SK-N-SH (cell line): ENCODE measurements at regions not wholly inside any gene's neighbourhood (a gene's known extent, or its start where the extent isn't known, plus 50 kb on each side); places are given as distances from the start of the nearest gene placed in this dataset.

Source experiments
- CTCF ChIA-PET: fragments of 300-600, 350-600 bp; formaldehyde crosslinking; extraction: SDS; loops from one replicate; lab custom pipeline; 2021; lab: Yijun Ruan, JAX
- POLR2A ChIA-PET: fragments of 350-600 bp; sonication (Branson Sonifier 250); formaldehyde crosslinking; extraction: SDS; loops from one replicate; lab custom pipeline; 2020; ENCODE audit warnings: antibody characterized with exemption, inconsistent platforms; lab: Yijun Ruan, JAX
- DNase-seq: peaks from one replicate; pipeline ENCODE4 v3.0.0; 2012
- H2AFZ ChIP-seq: fragments of 200-600 bp; sonication (generic); 2 replicates; pipeline ENCODE4 v1.8.1; 2016; ENCODE audit warnings: antibody characterized with exemption, mild to moderate bottlenecking, low read depth
- H3F3A ChIP-seq: fragments of 200-600 bp; sonication (generic); replicated peaks from 2 replicates; pipeline ENCODE3; 2016; ENCODE audit warnings: antibody characterized with exemption, mild to moderate bottlenecking; ENCODE audit not compliant: insufficient read depth
- H3K27ac ChIP-seq, 2 experiments: fragments of 200-500 bp in 1 of 2; fragments of 200-600 bp in 1 of 2; sonication (Bioruptor generic) in 1 of 2; sonication (generic), shearing (Covaris generic) in 1 of 2; 2 replicates each; pipeline versions ENCODE4 v1.5.1 to v1.6.1; 2014 to 2016; ENCODE audit warnings: low read depth in 2 of 2, inconsistent platforms in 1 of 2, low read length in 1 of 2, mild to moderate bottlenecking in 1 of 2, mixed read lengths in 1 of 2
- H3K27me3 ChIP-seq: fragments of 200-600 bp; sonication (generic), shearing (Covaris generic); 2 replicates; pipeline ENCODE4 v1.6.1; 2016; ENCODE audit warnings: mixed run types; ENCODE audit not compliant: insufficient read depth
- H3K36me3 ChIP-seq, 2 experiments: fragments of 200-500 bp in 1 of 2; fragments of 200-600 bp in 1 of 2; sonication (Bioruptor generic) in 1 of 2; sonication (generic) in 1 of 2; replicated peaks in 1 of 2; 2 replicates each; pipeline versions ENCODE3 to v1.5.1; 2014 to 2016; ENCODE audit warnings: low read length in 1 of 2, mild to moderate bottlenecking in 1 of 2; ENCODE audit not compliant: insufficient read depth in 2 of 2, control insufficient read depth in 1 of 2
- H3K4me1 ChIP-seq, 2 experiments: fragments of 200-500 bp in 1 of 2; fragments of 200-600 bp in 1 of 2; sonication (Bioruptor generic) in 1 of 2; sonication (generic), shearing (Covaris generic) in 1 of 2; 2 replicates each; pipeline versions ENCODE4 v1.5.1 to v1.6.1; 2014 to 2016; ENCODE audit warnings: low read depth in 1 of 2, low read length in 1 of 2, mixed run types in 1 of 2; ENCODE audit not compliant: insufficient read depth in 2 of 2, control insufficient read depth in 1 of 2
- H3K4me2 ChIP-seq: fragments of 200-600 bp; sonication (generic), shearing (Covaris generic); 2 replicates; pipeline ENCODE4 v1.6.1; 2017; ENCODE audit warnings: mixed run types
- H3K4me3 ChIP-seq, 2 experiments: fragments of 200-500 bp in 1 of 2; fragments of 200-600 bp in 1 of 2; sonication (Bioruptor generic) in 1 of 2; sonication (generic), shearing (Covaris generic) in 1 of 2; 2 replicates each; pipeline versions ENCODE4 v1.5.1 to v1.8.1; 2014 to 2016; ENCODE audit warnings: low read depth in 2 of 2, inconsistent platforms in 1 of 2, low read length in 1 of 2, mild to moderate bottlenecking in 1 of 2, mixed read lengths in 1 of 2, moderate library complexity in 1 of 2
- H3K79me2 ChIP-seq: fragments of 200-600 bp; sonication (generic); 2 replicates; pipeline ENCODE4 v1.8.1; 2017; ENCODE audit warnings: mild to moderate bottlenecking; ENCODE audit not compliant: insufficient read depth
- H3K9ac ChIP-seq: fragments of 200-600 bp; sonication (generic); 2 replicates; pipeline ENCODE4 v1.6.1; 2017; ENCODE audit warnings: mixed run types
- H3K9me2 ChIP-seq: fragments of 200-600 bp; sonication (generic); 2 replicates; pipeline ENCODE4 v1.6.1; 2017; ENCODE audit warnings: mixed run types
- H3K9me3 ChIP-seq: fragments of 200-600 bp; sonication (generic); 2 replicates; pipeline ENCODE4 v1.6.1; 2017; ENCODE audit warnings: mixed run types, mild to moderate bottlenecking, moderate library complexity
- H4K20me1 ChIP-seq: fragments of 200-600 bp; sonication (generic); 2 replicates; pipeline ENCODE4 v1.6.1; 2017; ENCODE audit warnings: mild to moderate bottlenecking, mixed run types; ENCODE audit not compliant: insufficient read depth
- CHD2 ChIP-seq: fragments of 150-350 bp; IDR thresholded peaks from 2 replicates; pipeline ENCODE4 v1.6.1; 2018; ENCODE audit warnings: low read length; ENCODE audit not compliant: partially characterized antibody
- ELF1 ChIP-seq: IDR thresholded peaks from 2 replicates; pipeline ENCODE4 v1.4.0; 2012
- FOSL2 ChIP-seq: IDR thresholded peaks from 2 replicates; pipeline ENCODE4 v1.4.0; 2012; ENCODE audit warnings: low read depth, mild to moderate bottlenecking, moderate library complexity, borderline replicate concordance
- FOXJ3 ChIP-seq: sonication (generic); formaldehyde crosslinking; IDR thresholded peaks from 2 replicates; pipeline ENCODE4 v1.5.1; 2020; ENCODE audit warnings: mild to moderate bottlenecking, missing genetic modification reagents
- GATA2 ChIP-seq: sonication (generic); formaldehyde crosslinking; IDR thresholded peaks from 2 replicates; pipeline ENCODE4 v1.5.0; 2020; ENCODE audit warnings: mild to moderate bottlenecking, missing genetic modification reagents
- IRF3 ChIP-seq: fragments of 150-350 bp; IDR thresholded peaks from 2 replicates; pipeline ENCODE4 v1.6.1; 2016; ENCODE audit warnings: mild to moderate bottlenecking, low read depth, low read length
- JUND ChIP-seq: IDR thresholded peaks from 2 replicates; pipeline ENCODE4 v1.4.0; 2012
- MEF2A ChIP-seq: IDR thresholded peaks from 2 replicates; pipeline ENCODE4 v1.4.0; 2012; ENCODE audit warnings: low read depth, borderline replicate concordance
- MXI1 ChIP-seq: IDR thresholded peaks from 2 replicates; pipeline ENCODE4 v1.6.1; 2012; ENCODE audit warnings: mild to moderate bottlenecking, low read depth, low read length, improper control_type of control experiment
- PBX3 ChIP-seq: IDR thresholded peaks from 2 replicates; pipeline ENCODE4; 2012
- POLR2AphosphoS5 ChIP-seq: IDR thresholded peaks from 2 replicates; pipeline ENCODE4 v1.6.1; 2012; ENCODE audit warnings: low read depth, low read length
- RAD21 ChIP-seq: IDR thresholded peaks from 2 replicates; pipeline ENCODE4 v1.6.1; 2012; ENCODE audit warnings: mild to moderate bottlenecking, low read length
- RCOR1 ChIP-seq: fragments of 150-350 bp; IDR thresholded peaks from 2 replicates; pipeline ENCODE4 v1.6.1; 2017; ENCODE audit warnings: antibody characterized with exemption, low read length
- RFX5 ChIP-seq: IDR thresholded peaks from 2 replicates; pipeline ENCODE4 v1.6.1; 2012; ENCODE audit warnings: mild to moderate bottlenecking, improper control_type of control experiment, low read length
- RXRA ChIP-seq: IDR thresholded peaks from 2 replicates; pipeline ENCODE4 v1.4.0; 2012; ENCODE audit warnings: low read depth, mild to moderate bottlenecking, borderline replicate concordance
- SIN3A ChIP-seq: IDR thresholded peaks from 2 replicates; pipeline ENCODE4 v1.6.1; 2012; ENCODE audit warnings: low read depth, mild to moderate bottlenecking, low read length, moderate library complexity, borderline replicate concordance
- SMC3 ChIP-seq: IDR thresholded peaks from 2 replicates; pipeline ENCODE4 v1.6.1; 2012; ENCODE audit warnings: low read depth, low read length, improper control_type of control experiment
- TAF1 ChIP-seq: IDR thresholded peaks from 2 replicates; pipeline ENCODE4 v1.6.1; 2012; ENCODE audit warnings: low read depth, mild to moderate bottlenecking, low read length, moderate library complexity, borderline replicate concordance
- TCF12 ChIP-seq: IDR thresholded peaks from 2 replicates; pipeline ENCODE4 v1.4.0; 2012
- USF2 ChIP-seq: fragments of 150-350 bp; IDR thresholded peaks from 2 replicates; pipeline ENCODE4 v1.6.1; 2017; ENCODE audit warnings: antibody characterized with exemption, low read length, low read depth, borderline replicate concordance
- YY1 ChIP-seq: IDR thresholded peaks from 2 replicates; pipeline ENCODE4 v1.4.0; 2012; ENCODE audit warnings: low read depth, mild to moderate bottlenecking
- WGBS: methylation state at CpG from one replicate; pipeline ENCODE4 v1.1.6; 2017; ENCODE audit warnings: low lambda C conversion rate; 5-methylcytosine and 5-hydroxymethylcytosine counted together
- TF ChIP-seq, protein P1 (sequence below): IDR thresholded peaks from 2 replicates; pipeline ENCODE4 v1.4.0; 2012; ENCODE audit warnings: low read depth, borderline replicate concordance
- TF ChIP-seq, protein P2 (sequence below): IDR thresholded peaks from 2 replicates; pipeline ENCODE4 v1.4.0; 2012; ENCODE audit warnings: low read depth, borderline replicate concordance
- TF ChIP-seq, protein P3 (sequence below): IDR thresholded peaks from 2 replicates; pipeline ENCODE4 v1.4.0; 2012; ENCODE audit warnings: low read depth

DNA sequence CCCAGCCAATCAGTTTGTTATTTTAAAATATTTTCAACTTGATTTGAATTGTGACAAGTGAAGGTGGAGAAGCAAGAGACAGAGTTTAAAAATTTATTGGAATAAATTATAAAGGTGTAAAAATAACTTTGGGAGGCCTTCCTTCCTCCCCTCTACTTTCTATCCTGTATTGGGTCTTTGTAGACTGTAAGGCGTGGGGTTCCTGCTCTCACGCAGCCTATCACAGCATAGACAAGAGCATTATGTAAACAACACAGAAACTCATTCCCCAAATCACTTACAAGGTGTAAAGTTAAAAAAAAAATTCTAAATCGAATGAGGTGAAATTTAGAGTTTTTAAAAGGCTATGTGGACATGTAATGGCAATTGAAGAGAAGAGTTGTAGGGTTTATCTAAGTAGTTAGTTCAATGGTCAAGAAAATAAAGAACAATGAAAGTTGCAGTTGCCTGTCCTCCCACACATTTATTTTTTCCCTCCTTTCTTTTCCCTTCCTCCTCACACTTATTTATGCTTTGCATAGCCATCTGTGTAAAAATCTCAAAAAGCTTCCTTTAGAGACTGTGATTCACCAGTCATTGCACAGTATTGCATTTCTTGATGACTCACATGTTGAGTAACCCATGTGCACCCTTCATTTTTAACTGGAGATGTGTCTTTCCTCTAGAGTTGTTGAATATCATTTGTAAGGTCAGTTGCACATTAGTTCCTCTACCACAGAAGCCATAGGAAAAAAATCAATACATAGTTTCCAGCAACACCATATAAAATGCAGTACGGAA lies 242.2 kb downstream of the PTPRC start:
- H3K4me3 ChIP-seq, result no peak overlapping the region
- H4K20me1 ChIP-seq, result no peaks in the 10 kb centered on the region
- peak overlapping the region; percentile 0; the same call in 1 of the 2 replicates for H3K4me2 ChIP-seq
- 72% methylated on average over 4 of the region's 4 CpGs for WGBS
- H3K27ac ChIP-seq, result peak overlapping the region; percentile 31 to 86; a peak in 3 of 4 replicates
- no peak overlapping the region for H2AFZ ChIP-seq
- H3K27me3 ChIP-seq, result no peaks in the 10 kb centered on the region
- DNase-seq, result no peak
- ChIA-PET CTCF (no interaction called here), POLR2A (no interaction called here)
- peaks cover 14% of the 10 kb centered on the region for H3F3A ChIP-seq
- no peaks in the 10 kb centered on the region for H3K9me2 ChIP-seq
- H3K9ac ChIP-seq, result peak overlapping the region; percentile 8; the same call in 1 of the 2 replicates
- peaks cover 22% of the 10 kb centered on the region for H3K79me2 ChIP-seq
- no peaks in the 10 kb centered on the region for H3K9me3 ChIP-seq
- H3K36me3 ChIP-seq, result peaks cover 3 to 36% of the 10 kb centered on the region in 2 experiments
- peaks cover 2 to 28% of the 10 kb centered on the region in 2 experiments; a peak in 3 of 4 replicates for H3K4me1 ChIP-seq
- TF ChIP-seq RAD21, result no peak
- TF ChIP-seq PBX3, result peak; percentile 71
- no peak for TF ChIP-seq RFX5
- no peak for TF ChIP-seq IRF3
- peak; percentile 20; the same call in 1 of the 2 replicates for TF ChIP-seq YY1
- no peak for TF ChIP-seq CHD2
- peak; percentile 58; the same call in 1 of the 2 replicates for TF ChIP-seq RXRA
- TF ChIP-seq ELF1, result no peak
- peak; percentile 87 for TF ChIP-seq TCF12
- TF ChIP-seq POLR2AphosphoS5, result peak; percentile 49; the same call in 1 of the 2 replicates
- TF ChIP-seq SMC3, result no peak
- TF ChIP-seq, protein P1, sequence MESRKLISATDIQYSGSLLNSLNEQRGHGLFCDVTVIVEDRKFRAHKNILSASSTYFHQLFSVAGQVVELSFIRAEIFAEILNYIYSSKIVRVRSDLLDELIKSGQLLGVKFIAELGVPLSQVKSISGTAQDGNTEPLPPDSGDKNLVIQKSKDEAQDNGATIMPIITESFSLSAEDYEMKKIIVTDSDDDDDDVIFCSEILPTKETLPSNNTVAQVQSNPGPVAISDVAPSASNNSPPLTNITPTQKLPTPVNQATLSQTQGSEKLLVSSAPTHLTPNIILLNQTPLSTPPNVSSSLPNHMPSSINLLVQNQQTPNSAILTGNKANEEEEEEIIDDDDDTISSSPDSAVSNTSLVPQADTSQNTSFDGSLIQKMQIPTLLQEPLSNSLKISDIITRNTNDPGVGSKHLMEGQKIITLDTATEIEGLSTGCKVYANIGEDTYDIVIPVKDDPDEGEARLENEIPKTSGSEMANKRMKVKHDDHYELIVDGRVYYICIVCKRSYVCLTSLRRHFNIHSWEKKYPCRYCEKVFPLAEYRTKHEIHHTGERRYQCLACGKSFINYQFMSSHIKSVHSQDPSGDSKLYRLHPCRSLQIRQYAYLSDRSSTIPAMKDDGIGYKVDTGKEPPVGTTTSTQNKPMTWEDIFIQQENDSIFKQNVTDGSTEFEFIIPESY, result peak; percentile 57; the same call in 1 of the 2 replicates
- TF ChIP-seq JUND, result peak; percentile 97
- TF ChIP-seq, protein P2, sequence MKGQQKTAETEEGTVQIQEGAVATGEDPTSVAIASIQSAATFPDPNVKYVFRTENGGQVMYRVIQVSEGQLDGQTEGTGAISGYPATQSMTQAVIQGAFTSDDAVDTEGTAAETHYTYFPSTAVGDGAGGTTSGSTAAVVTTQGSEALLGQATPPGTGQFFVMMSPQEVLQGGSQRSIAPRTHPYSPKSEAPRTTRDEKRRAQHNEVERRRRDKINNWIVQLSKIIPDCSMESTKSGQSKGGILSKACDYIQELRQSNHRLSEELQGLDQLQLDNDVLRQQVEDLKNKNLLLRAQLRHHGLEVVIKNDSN, result no peak
- no peak for TF ChIP-seq MXI1
- TF ChIP-seq FOSL2, result peak; percentile 99
- no peak for TF ChIP-seq SIN3A
- no peak for TF ChIP-seq MEF2A
- no peak for TF ChIP-seq FOXJ3 (CRISPR knock-in tag)
- no peak for TF ChIP-seq USF2
- TF ChIP-seq TAF1, result no peak
- TF ChIP-seq RCOR1, result no peak
- TF ChIP-seq, protein P3, sequence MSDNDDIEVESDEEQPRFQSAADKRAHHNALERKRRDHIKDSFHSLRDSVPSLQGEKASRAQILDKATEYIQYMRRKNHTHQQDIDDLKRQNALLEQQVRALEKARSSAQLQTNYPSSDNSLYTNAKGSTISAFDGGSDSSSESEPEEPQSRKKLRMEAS, result peak; percentile 86
- TF ChIP-seq GATA2 (CRISPR knock-in tag), result no peak
